Esophagus squamous epithelium (tissue), 5 donors: ENCODE measurements at regions not wholly inside any gene's neighbourhood (a gene's known extent, or its start where the extent isn't known, plus 50 kb on each side); places are given as distances from the start of the nearest gene placed in this dataset.

Source experiments
- DNase-seq: peaks from one replicate; lab custom pipeline; 2025; lab: John Stamatoyannopoulos, UW
- H3K27ac ChIP-seq, 4 donors: fragments of 200-600 bp; sonication (generic); one replicate each; pipeline ENCODE4 v1.5.1; 2016 to 2019; ENCODE audit warnings: mild to moderate bottlenecking in 1 of 4
- H3K27me3 ChIP-seq, 4 donors: fragments of 200-600 bp; sonication (generic); 1 replicate in 3 of 4; 2 replicates in 1 of 4; pipeline versions ENCODE4 v1.5.1 to v1.6.0; 2017 to 2021; ENCODE audit warnings: antibody characterized with exemption in 1 of 4
- H3K36me3 ChIP-seq, 3 donors: fragments of 200-600 bp; sonication (generic); one replicate each; pipeline ENCODE4 v1.5.1; 2016 to 2019
- H3K4me1 ChIP-seq, 3 donors: fragments of 200-600 bp; sonication (generic); one replicate each; pipeline ENCODE4 v1.5.1; 2017 to 2019
- H3K4me3 ChIP-seq, 4 donors: fragments of 200-600 bp; sonication (generic); 1 replicate in 3 of 4; 2 replicates in 1 of 4; pipeline ENCODE4 v1.5.1; 2016 to 2019; ENCODE audit warnings: mild to moderate bottlenecking in 2 of 4, moderate library complexity in 1 of 4
- H3K9me3 ChIP-seq, 3 donors: fragments of 200-600 bp; sonication (generic); one replicate each; pipeline ENCODE4 v1.5.1; 2016 to 2019
- POLR2A ChIP-seq, 4 donors: fragments of 450-650 bp; IDR thresholded peaks; one replicate each; pipeline ENCODE4 v1.6.1; 2017; ENCODE audit warnings: antibody characterized with exemption in 4 of 4, mild to moderate bottlenecking in 4 of 4, moderate library complexity in 3 of 4
- WGBS, 2 donors: methylation state at CpG; one replicate each; pipeline ENCODE4 v1.1.5; 2018; 5-methylcytosine and 5-hydroxymethylcytosine counted together
- intact Hi-C: fragments of 100-400 bp; cut with DNase I; formaldehyde crosslinking; loops from one replicate; pipeline ENCODE4 v1.15.0; 2022
- TF ChIP-seq, protein P1 (sequence below), 6 experiments: fragments of 450-650 bp in 4 of 6; fragments of 200-600 bp in 2 of 6; sonication (generic) in 2 of 6; IDR thresholded peaks; one replicate each; pipeline ENCODE4 v1.5.1; 2016 to 2019; ENCODE audit warnings: antibody characterized with exemption in 6 of 6, mild to moderate bottlenecking in 4 of 6, moderate library complexity in 4 of 6
- donor health status: DM: yes; HTN: yes; CAD: no.

GRCh38 chr18:51802569-51803428 is 537.2 kb upstream of the DCC start:
- Histone ChIP-seq H3K27ac (no peak overlapping the region), H3K9me3 (peaks cover 0 to 3% (median 0%) of the 10 kb centered on the region in 3 donors)

DNA sequence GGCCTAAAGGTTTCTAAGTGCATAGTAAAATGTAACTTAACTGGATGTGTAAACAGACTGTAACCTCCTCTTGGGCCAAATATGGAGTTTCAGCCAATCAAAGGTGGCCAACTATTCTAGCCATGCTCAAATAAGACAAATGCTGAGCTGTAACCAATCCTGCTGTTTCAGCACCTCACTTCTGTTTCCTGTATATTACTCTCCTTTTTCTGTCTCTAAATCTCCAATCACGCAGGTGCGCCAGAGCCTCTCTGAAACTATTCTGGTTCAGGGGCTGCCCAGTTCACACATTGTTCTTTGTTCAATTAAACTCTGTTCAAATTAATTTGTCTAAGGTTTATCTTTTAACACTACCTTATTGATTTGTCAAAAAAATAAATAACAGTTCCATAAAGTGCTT is 532.7 kb upstream of the DCC start:
- Histone ChIP-seq H3K36me3 (no peaks in the 10 kb centered on the region), H3K4me3 (no peak overlapping the region), H3K9me3 (no peaks in the 10 kb centered on the region), H3K27me3 (no peaks in the 10 kb centered on the region), H3K4me1 (no peaks in the 10 kb centered on the region), H3K27ac (no peak overlapping the region)
- intact Hi-C loops, result no loop called here
- no peak for DNase-seq
- WGBS, 2 donors, result 75 to 90% methylated on average over 2 of the region's 2 CpGs
- no peak for TF ChIP-seq POLR2A (IDR thresholded peaks at IDR 0.05)
- TF ChIP-seq, protein P1, sequence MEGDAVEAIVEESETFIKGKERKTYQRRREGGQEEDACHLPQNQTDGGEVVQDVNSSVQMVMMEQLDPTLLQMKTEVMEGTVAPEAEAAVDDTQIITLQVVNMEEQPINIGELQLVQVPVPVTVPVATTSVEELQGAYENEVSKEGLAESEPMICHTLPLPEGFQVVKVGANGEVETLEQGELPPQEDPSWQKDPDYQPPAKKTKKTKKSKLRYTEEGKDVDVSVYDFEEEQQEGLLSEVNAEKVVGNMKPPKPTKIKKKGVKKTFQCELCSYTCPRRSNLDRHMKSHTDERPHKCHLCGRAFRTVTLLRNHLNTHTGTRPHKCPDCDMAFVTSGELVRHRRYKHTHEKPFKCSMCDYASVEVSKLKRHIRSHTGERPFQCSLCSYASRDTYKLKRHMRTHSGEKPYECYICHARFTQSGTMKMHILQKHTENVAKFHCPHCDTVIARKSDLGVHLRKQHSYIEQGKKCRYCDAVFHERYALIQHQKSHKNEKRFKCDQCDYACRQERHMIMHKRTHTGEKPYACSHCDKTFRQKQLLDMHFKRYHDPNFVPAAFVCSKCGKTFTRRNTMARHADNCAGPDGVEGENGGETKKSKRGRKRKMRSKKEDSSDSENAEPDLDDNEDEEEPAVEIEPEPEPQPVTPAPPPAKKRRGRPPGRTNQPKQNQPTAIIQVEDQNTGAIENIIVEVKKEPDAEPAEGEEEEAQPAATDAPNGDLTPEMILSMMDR (IDR thresholded peaks at IDR 0.05), result no peak

More at GRCh38 chr18:51802569-51803428, 537.2 kb upstream of the DCC start:
- Histone ChIP-seq H3K4me1 (no peaks in the 10 kb centered on the region), H3K4me3 (no peak overlapping the region), H3K27me3 (no peaks in the 10 kb centered on the region), H3K36me3 (no peaks in the 10 kb centered on the region)
- TF ChIP-seq POLR2A (IDR thresholded peaks at IDR 0.05), result no peak
- TF ChIP-seq, protein P1 (IDR thresholded peaks at IDR 0.05), result no peak
- DNase-seq, result no peak
- intact Hi-C loops, result no loop called here
- WGBS, 2 donors, result 89 to 92% methylated on average over 4 of the region's 4 CpGs

GRCh38 chr18:51811883-51812282 is 528.1 kb upstream of the DCC start:
- 79 to 91% methylated on average over 2 of the region's 2 CpGs for WGBS, 2 donors
- DNase-seq, result no peak
- intact Hi-C loops, result no loop called here

GRCh38 chr18:51813740-51814139 is 526.3 kb upstream of the DCC start:
- no peaks in the 10 kb centered on the region for H3K27me3 ChIP-seq
- no peak for DNase-seq
- intact Hi-C loops, result no loop called here
- 78% methylated on average over 2 of the region's 2 CpGs for WGBS, 2 donors
- H3K9me3 ChIP-seq, result no peaks in the 10 kb centered on the region
- H3K4me3 ChIP-seq, result no peak overlapping the region
- no peak overlapping the region for H3K27ac ChIP-seq
- H3K36me3 ChIP-seq, result no peaks in the 10 kb centered on the region
- no peaks in the 10 kb centered on the region for H3K4me1 ChIP-seq
- no peak for TF ChIP-seq POLR2A (IDR thresholded peaks at IDR 0.05)
- TF ChIP-seq, protein P1 (IDR thresholded peaks at IDR 0.05), result no peak

More at GRCh38 chr18:51811883-51812282, 528.1 kb upstream of the DCC start:
- no peak for TF ChIP-seq POLR2A (IDR thresholded peaks at IDR 0.05)
- TF ChIP-seq, protein P1 (IDR thresholded peaks at IDR 0.05), result no peak
- no peaks in the 10 kb centered on the region for H3K27me3 ChIP-seq
- H3K36me3 ChIP-seq, result no peaks in the 10 kb centered on the region
- no peaks in the 10 kb centered on the region for H3K4me1 ChIP-seq
- H3K27ac ChIP-seq, result no peak overlapping the region
- no peak overlapping the region for H3K4me3 ChIP-seq
- H3K9me3 ChIP-seq, result no peaks in the 10 kb centered on the region

- no peak for DNase-seq
- WGBS, 2 donors, result 52 to 67% methylated on average over 1 of the region's 1 CpG
- Histone ChIP-seq H3K9me3 (no peaks in the 10 kb centered on the region), H3K4me3 (no peak overlapping the region), H3K4me1 (no peaks in the 10 kb centered on the region), H3K27ac (no peak overlapping the region), H3K27me3 (no peaks in the 10 kb centered on the region), H3K36me3 (no peaks in the 10 kb centered on the region)
- intact Hi-C loops, result no loop called here
- no peak for TF ChIP-seq POLR2A (IDR thresholded peaks at IDR 0.05)
- TF ChIP-seq, protein P1 (IDR thresholded peaks at IDR 0.05), result no peak
Measured at GRCh38 chr18:51821610-51822009, 518.4 kb upstream of the DCC start.
